Activated CD4-positive, alpha-beta memory T cell treated with anti-CD3 and anti-CD28 coated beads for 36 hours (primary cell): ENCODE measurements at regions not wholly inside any gene's neighbourhood (a gene's known extent, or its start where the extent isn't known, plus 50 kb on each side); places are given as distances from the start of the nearest gene placed in this dataset.

ENCODE experiments used
- CTCF ChIA-PET: fragments of 350-600 bp; sonication (Branson Sonifier 250); formaldehyde crosslinking; loops from one replicate; lab custom pipeline; 2021; ENCODE audit warnings: antibody characterized with exemption, inconsistent platforms; lab: Charles Lee
- POLR2A ChIA-PET: fragments of 350-600 bp; sonication (Branson Sonifier 250); formaldehyde crosslinking; loops from one replicate; lab custom pipeline; 2021; ENCODE audit warnings: antibody characterized with exemption; lab: Charles Lee
- DNase-seq: peaks from one replicate; pipeline ENCODE4 v3.0.0-alpha.2; 2020
- H3K27ac Mint-ChIP-seq: one replicate; pipeline ENCODE4 v1.8.0; 2021; ENCODE audit warnings: mixed read lengths
- H3K27me3 Mint-ChIP-seq: one replicate; pipeline ENCODE4 v1.8.0; 2021; ENCODE audit warnings: mixed read lengths
- H3K36me3 Mint-ChIP-seq: one replicate; pipeline ENCODE4 v1.8.0; 2021; ENCODE audit warnings: mixed read lengths
- H3K4me1 Mint-ChIP-seq: one replicate; pipeline ENCODE4 v1.8.0; 2021; ENCODE audit warnings: low read depth, mixed read lengths
- H3K4me3 Mint-ChIP-seq: one replicate; pipeline ENCODE4 v1.8.0; 2021; ENCODE audit warnings: mild to moderate bottlenecking, mixed read lengths
- H3K9me3 Mint-ChIP-seq: one replicate; pipeline ENCODE4 v1.8.0; 2021; ENCODE audit warnings: mixed read lengths
- intact Hi-C: fragments of 100-400 bp; cut with micrococcal nuclease; formaldehyde crosslinking; loops from one replicate; pipeline ENCODE4 v1.15.1; 2023

DNA sequence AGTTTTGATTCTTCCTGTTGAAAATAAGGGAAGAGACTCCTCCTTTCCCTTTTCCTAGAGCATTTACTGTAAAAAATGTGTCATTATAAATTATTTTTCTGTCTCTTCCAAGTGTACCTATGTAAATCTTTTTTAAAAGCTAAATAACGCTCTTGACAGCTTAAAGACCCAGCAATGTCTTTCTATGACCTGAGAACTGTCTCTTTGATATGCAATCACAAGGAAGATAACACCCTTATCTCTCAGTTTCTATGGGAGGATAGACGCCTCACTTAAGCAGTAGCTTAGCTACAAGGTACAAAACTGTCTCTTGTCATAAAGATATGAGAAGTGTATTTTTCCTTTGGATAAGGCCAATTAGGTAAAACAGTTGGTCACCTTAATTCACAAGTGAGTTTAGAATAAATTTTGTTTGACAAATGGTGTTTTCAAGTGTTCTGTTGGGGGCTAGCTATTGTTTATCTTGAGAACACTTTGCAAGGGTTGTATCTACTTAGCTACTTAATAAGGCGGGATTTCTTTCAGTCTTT is 980.6 kb upstream of the EYS start:
- no peak for DNase-seq
- Mint-ChIP-seq H3K4me1 (no peaks in the 10 kb centered on the region), H3K9me3 (peaks cover 17% of the 10 kb centered on the region), H3K27me3 (no peaks in the 10 kb centered on the region), H3K27ac (no peak overlapping the region), H3K36me3 (no peaks in the 10 kb centered on the region), H3K4me3 (no peak overlapping the region)
- CTCF ChIA-PET: no interaction called here
- intact Hi-C loops: loop anchor here (2.0 kb wide), 1 partner anchor 225 kb away; no protein-coding TSS in a partner anchor
- POLR2A ChIA-PET: no interaction called here

DNA sequence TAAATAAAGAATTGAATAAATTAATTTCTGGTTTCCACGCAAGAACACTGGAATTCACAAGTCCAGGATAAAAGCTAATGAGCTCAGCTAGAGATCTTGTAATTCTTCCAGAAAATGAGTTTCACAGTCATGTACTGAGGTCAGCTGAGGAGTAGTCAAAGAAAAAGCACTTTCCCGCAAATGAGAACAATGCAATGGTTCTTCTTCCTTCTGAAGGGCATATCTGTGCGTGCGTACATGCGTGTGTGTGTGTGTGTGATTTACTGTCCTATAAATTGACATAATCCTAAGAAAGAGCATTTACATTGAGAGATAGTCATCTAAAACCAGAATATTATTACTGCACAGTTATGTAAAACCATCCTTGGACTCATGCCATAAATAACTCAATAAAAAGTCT is 968.9 kb upstream of the EYS start:
- Mint-ChIP-seq H3K4me3 (no peak overlapping the region), H3K27me3 (no peaks in the 10 kb centered on the region), H3K36me3 (no peaks in the 10 kb centered on the region)

DNA sequence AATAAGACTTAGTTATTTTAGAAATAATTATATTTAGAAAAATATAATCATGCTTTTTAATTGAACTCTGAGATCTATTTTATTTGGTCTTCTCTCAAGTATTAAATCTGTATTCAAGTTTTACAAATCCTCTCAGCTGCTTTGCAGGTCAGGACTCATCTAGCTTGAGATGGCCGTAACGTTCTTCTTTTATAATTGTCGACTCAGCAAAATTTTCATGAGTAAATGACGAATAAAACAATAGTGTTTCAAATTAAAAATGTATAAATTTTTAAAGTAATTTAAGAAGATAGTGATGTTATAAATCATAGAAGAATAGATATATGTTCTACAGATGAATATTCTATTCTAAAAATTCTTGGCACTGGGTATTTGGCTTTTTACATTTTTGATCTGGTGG is 957.1 kb upstream of the EYS start:
- H3K4me1 Mint-ChIP-seq: no peaks in the 10 kb centered on the region
- CTCF ChIA-PET: no interaction called here

More for the DNA sequence above, 968.9 kb upstream of the EYS start:
- intact Hi-C loops: no loop called here
- DNase-seq: no peak
- H3K27ac Mint-ChIP-seq: no peak overlapping the region
- peaks cover 5% of the 10 kb centered on the region for H3K9me3 Mint-ChIP-seq
- CTCF ChIA-PET: no interaction called here
- H3K4me1 Mint-ChIP-seq: no peaks in the 10 kb centered on the region
- POLR2A ChIA-PET: no interaction called here

DNA sequence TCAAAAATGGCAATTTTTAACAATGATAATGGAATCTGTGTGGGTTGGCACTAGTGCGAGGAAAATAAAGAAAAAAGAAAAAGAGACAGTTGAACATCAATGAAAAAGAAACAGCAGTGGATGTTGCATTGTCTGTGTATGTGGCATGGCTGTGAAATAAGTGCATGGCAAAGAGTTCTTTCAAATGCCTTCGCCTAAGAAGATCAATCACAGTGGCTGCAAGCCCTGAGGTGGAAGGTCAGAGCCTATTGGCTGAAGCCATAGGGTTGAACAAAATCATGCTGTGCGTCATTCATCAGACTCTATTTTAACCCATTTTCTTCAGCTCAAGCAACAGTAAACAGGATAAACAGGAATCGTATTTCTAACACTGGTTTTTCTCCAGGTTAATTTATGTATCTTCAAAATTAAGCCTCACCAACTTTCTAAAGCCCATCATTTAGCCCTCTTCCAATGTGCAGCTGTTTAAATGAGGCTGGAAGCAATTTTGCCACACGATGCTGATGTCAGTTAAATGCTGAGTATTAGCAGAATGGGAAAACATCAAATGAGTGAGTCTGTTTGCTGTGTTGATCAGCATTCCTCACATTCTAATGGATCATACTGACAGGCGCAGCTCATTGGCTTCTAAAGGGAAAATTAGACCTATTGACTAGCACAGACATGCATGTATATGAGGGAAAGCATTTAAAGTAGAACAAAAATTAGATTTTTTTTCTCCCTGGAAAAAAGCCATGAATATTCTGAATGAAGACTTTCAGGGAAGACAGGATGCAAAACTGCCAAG is 955.9 kb upstream of the EYS start:
- H3K27ac Mint-ChIP-seq: no peak overlapping the region
- no peaks in the 10 kb centered on the region for H3K4me1 Mint-ChIP-seq
- H3K4me3 Mint-ChIP-seq: no peak overlapping the region
- peaks cover 2% of the 10 kb centered on the region for H3K9me3 Mint-ChIP-seq
- H3K27me3 Mint-ChIP-seq: no peaks in the 10 kb centered on the region
- no peaks in the 10 kb centered on the region for H3K36me3 Mint-ChIP-seq
- intact Hi-C loops: no loop called here
- ChIA-PET CTCF (no interaction called here), POLR2A (no interaction called here)
- DNase-seq: no peak

More for the DNA sequence above, 957.1 kb upstream of the EYS start:
- intact Hi-C loops: no loop called here
- no peaks in the 10 kb centered on the region for H3K27me3 Mint-ChIP-seq
- peaks cover 5% of the 10 kb centered on the region for H3K9me3 Mint-ChIP-seq
- H3K27ac Mint-ChIP-seq: no peak overlapping the region
- no peak overlapping the region for H3K4me3 Mint-ChIP-seq
- no peak for DNase-seq
- H3K36me3 Mint-ChIP-seq: no peaks in the 10 kb centered on the region
- POLR2A ChIA-PET: no interaction called here

DNA sequence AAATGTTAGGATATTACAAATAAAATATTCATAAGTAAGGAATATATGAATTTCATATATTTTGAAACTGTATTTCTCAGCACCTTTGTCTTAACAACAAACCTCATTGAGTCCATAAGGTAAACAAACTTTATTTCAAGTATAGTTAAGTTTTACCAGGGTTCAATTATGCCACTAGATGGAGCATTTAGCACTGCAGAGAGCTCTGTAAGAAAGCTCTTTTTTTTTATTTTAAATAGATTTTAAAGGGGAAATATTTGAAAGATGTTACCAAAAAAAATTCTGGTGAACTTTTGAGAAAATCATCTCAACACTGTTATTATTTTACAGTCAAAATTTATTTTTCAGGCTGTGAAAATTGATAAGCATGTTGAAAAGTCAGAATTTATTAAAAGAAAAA is 955.2 kb upstream of the EYS start:
- CTCF ChIA-PET: no interaction called here
- intact Hi-C loops: no loop called here
- Mint-ChIP-seq H3K4me3 (no peak overlapping the region), H3K36me3 (no peaks in the 10 kb centered on the region), H3K27me3 (no peaks in the 10 kb centered on the region), H3K27ac (no peak overlapping the region), H3K9me3 (peaks cover 7% of the 10 kb centered on the region), H3K4me1 (no peaks in the 10 kb centered on the region)
- POLR2A ChIA-PET: no interaction called here
- DNase-seq: no peak

DNA sequence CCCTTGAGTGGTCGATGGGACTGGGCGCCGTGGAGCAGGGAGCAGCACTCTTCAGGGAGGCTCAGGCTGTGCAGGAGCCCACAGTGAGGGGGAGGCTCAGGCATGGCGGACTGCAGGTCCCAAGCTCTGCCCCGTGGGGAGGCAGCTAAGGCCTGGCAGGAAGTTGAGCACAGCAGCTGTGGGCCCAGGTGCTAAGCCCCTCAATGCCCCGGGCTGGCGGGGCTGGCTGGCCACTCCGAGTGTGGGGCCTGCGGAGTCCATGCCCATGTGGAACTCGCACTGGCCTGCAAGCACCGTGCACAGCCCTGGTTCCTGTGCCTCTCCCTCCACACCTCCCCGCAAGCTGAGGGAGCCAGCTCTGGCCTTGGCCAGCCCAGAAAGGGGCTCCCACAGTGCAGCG is 948.4 kb upstream of the EYS start:
- Mint-ChIP-seq H3K27me3 (no peaks in the 10 kb centered on the region), H3K4me3 (no peak overlapping the region), H3K36me3 (no peaks in the 10 kb centered on the region), H3K4me1 (no peaks in the 10 kb centered on the region), H3K27ac (no peak overlapping the region), H3K9me3 (peaks cover 27% of the 10 kb centered on the region)
- intact Hi-C loops: no loop called here
- CTCF ChIA-PET: interaction anchor here (0.7 kb wide), 1 partner anchor 30 kb away, joined by 3 read pairs; no protein-coding TSS in a partner anchor
- POLR2A ChIA-PET: no interaction called here
- DNase-seq: no peak

DNA sequence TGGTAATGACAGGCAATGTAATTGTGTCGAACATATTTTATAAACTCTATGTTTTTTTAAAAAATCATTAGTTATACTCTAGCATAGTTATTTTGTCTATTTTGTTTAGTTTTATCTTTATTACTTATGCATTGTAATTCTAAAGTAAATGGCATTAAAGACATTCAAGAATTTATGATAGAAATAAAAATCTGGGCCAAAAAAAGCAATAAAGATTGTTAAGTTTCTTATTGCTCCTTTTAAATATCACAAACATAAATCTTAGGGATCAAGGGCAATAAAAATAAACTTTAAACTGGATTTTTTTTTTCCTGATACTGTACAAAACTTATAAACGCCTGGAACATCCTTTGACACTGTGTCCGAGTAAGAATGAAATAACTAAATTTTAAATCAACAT is 931.5 kb upstream of the EYS start:
- ChIA-PET CTCF (no interaction called here), POLR2A (no interaction called here)
- no peaks in the 10 kb centered on the region for H3K36me3 Mint-ChIP-seq
- DNase-seq: no peak
- H3K27ac Mint-ChIP-seq: no peak overlapping the region
- intact Hi-C loops: no loop called here
- no peaks in the 10 kb centered on the region for H3K27me3 Mint-ChIP-seq
- peaks cover 2% of the 10 kb centered on the region for H3K9me3 Mint-ChIP-seq
- H3K4me3 Mint-ChIP-seq: no peak overlapping the region
- no peaks in the 10 kb centered on the region for H3K4me1 Mint-ChIP-seq

DNA sequence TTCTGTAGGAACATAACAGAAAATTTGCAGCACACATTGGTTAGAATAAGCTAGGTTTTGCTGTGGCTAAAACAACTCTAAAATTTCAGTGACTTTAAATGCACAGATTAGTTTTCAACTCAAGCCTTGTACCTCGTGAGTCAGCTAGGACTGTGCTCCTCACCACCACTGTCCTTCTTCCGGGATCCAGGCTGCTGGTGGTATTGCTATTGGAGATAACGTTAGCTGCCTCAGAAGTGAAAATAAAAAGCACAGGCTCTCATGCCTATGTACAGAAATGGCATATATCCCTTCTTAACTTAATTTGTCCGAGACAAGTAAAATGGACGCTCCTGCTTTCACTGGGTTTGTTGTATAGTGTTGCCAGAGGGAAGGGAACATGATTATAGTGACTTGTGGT is 931.1 kb upstream of the EYS start:
- Mint-ChIP-seq H3K9me3 (peaks cover 5% of the 10 kb centered on the region), H3K36me3 (no peaks in the 10 kb centered on the region), H3K4me1 (no peaks in the 10 kb centered on the region), H3K27ac (no peak overlapping the region), H3K27me3 (no peaks in the 10 kb centered on the region), H3K4me3 (no peak overlapping the region)
- ChIA-PET POLR2A (no interaction called here), CTCF (no interaction called here)
- no peak for DNase-seq
- intact Hi-C loops: no loop called here

DNA sequence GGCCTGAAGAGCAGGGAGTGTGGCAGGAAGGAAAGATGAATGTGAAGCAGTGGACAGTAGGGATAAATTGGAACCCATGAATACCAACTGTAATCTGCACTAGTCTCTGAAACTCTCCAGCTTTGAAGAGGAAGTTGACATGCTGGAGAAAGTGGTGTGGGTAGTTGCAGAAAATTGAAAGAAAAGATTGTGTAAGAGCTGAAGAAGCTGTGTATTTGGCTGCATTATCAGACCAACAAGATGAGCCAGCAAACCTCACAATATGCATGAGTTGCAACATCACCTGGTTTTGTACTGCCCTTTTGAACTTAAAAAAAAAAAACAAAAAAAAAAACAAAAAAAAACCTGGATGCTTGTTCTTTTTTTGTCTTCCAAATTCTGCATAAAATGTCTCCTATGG is 921.9 kb upstream of the EYS start:
- Mint-ChIP-seq H3K9me3 (peaks cover 17% of the 10 kb centered on the region), H3K36me3 (no peaks in the 10 kb centered on the region), H3K4me1 (no peaks in the 10 kb centered on the region), H3K27ac (no peak overlapping the region), H3K4me3 (no peak overlapping the region), H3K27me3 (no peaks in the 10 kb centered on the region)
- POLR2A ChIA-PET: no interaction called here
- intact Hi-C loops: no loop called here
- CTCF ChIA-PET: no interaction called here
- DNase-seq: no peak

DNA sequence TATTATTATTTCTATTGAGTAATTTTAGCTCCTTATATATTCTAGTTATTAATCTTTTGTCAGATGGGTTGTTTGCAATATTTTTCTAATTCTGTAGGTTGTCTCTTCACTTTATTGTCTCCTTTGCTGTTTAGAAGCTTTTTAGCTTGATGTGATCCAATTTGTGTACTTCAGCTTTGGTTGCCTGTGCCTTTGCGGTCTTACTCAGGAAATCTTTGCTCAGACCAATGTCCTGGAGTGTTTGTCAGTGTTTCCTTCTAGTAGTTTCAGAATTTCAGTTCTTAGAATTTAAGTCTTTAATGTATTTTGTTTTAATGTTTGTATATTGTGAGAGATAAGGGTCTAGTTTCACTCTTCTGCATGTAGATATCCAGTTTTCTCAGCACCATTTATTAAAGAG is 916.0 kb upstream of the EYS start:
- Mint-ChIP-seq H3K36me3 (no peaks in the 10 kb centered on the region), H3K4me1 (no peaks in the 10 kb centered on the region), H3K27ac (no peak overlapping the region), H3K4me3 (no peak overlapping the region), H3K27me3 (no peaks in the 10 kb centered on the region), H3K9me3 (peaks cover 10% of the 10 kb centered on the region)
- DNase-seq: no peak
- intact Hi-C loops: no loop called here
- POLR2A ChIA-PET: no interaction called here
- CTCF ChIA-PET: no interaction called here

DNA sequence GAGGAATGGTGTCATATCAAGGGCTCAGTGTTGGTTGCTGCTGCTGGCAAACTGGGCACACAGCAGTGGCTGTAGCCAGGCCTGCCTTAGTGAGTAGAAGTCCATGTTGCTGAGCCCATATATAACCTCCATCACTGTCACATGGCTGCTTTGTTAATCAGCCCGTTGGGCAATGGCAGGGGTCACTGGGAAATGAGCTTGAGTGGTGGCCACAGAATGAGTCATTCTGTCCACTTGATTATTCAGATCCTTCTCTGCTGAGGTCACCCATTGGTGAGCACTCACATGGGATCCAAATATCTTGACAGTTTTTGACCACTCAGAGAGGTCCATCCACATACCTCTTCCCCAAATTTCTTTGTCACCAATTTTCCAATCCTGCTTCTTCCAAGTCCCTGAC is 898.9 kb upstream of the EYS start:
- peaks cover 17% of the 10 kb centered on the region for H3K9me3 Mint-ChIP-seq
- no peaks in the 10 kb centered on the region for H3K4me1 Mint-ChIP-seq
- H3K36me3 Mint-ChIP-seq: no peaks in the 10 kb centered on the region
- no peak overlapping the region for H3K27ac Mint-ChIP-seq
- intact Hi-C loops: no loop called here
- H3K27me3 Mint-ChIP-seq: no peaks in the 10 kb centered on the region
- POLR2A ChIA-PET: no interaction called here
- no peak for DNase-seq
- CTCF ChIA-PET: no interaction called here
- no peak overlapping the region for H3K4me3 Mint-ChIP-seq

DNA sequence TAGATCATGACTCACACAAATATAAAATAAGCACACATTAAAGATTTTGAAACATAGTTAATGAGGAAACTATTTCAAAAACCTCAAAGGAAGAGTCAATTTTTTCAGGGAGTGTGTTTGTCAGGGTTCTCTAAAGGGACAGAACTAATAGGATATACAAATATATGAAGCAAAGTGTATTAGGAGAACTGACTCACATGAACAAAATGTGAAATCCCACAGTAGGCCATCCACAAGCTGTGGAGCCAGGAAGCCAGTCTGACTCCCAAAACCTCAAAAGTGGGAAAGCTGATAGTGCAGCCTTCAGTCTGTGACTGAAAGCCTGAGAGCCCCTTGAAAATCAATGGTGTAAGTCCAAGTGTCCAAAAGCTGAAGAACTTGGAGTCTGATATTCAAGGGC is 898.0 kb upstream of the EYS start:
- intact Hi-C loops: no loop called here

DNA sequence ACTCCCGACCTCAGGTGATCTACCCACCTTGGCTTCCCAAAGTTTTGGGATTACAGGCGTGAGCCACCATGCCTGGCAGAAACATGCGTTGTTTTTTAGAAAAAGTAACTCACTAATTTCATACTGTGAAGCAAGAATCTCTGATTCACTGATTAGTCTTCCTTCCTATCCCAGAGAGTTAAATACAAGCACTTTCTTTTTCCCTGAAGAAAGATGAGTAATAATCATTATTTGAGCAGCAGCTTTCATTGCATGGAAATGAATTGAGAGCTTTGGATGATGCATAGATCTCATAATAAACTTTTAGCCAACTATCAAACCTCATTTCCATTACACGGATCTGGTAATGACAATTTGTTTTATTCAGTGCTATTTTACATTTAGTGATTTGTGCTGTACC is 892.5 kb upstream of the EYS start:
- Mint-ChIP-seq H3K4me1 (no peaks in the 10 kb centered on the region), H3K27ac (no peak overlapping the region), H3K27me3 (no peaks in the 10 kb centered on the region), H3K9me3 (peaks cover 25% of the 10 kb centered on the region), H3K36me3 (no peaks in the 10 kb centered on the region), H3K4me3 (no peak overlapping the region)
- ChIA-PET CTCF (no interaction called here), POLR2A (no interaction called here)
- no peak for DNase-seq
- intact Hi-C loops: no loop called here

More for the DNA sequence above, 898.0 kb upstream of the EYS start:
- H3K9me3 Mint-ChIP-seq: peaks cover 18% of the 10 kb centered on the region
- no peak overlapping the region for H3K4me3 Mint-ChIP-seq
- no peak overlapping the region for H3K27ac Mint-ChIP-seq
- no peaks in the 10 kb centered on the region for H3K4me1 Mint-ChIP-seq
- no peaks in the 10 kb centered on the region for H3K27me3 Mint-ChIP-seq
- DNase-seq: no peak
- no peaks in the 10 kb centered on the region for H3K36me3 Mint-ChIP-seq
- CTCF ChIA-PET: no interaction called here
- POLR2A ChIA-PET: no interaction called here
